ENCODE measurements at regions not wholly inside any gene's neighbourhood (a gene's known extent, or its start where the extent isn't known, plus 50 kb on each side); places are given as distances from the start of the nearest gene placed in this dataset.

- H3K27ac ChIP-seq (ENCODE audit: low read depth): no peak overlapping the region
Observed at GRCh38 chr7:43021431-43021830, 89.3 kb downstream of the MRPL32 start.

More at GRCh38 chr7:43021431-43021830, 89.3 kb downstream of the MRPL32 start:
- no peaks in the 10 kb centered on the region for H3F3A ChIP-seq (replicated peaks; ENCODE audit: low read depth)
- H3K9me2 ChIP-seq (ENCODE audit: insufficient read depth): no peaks in the 10 kb centered on the region
- Mint-ChIP-seq H3K36me3 (ENCODE audit: low read depth) (no peaks in the 10 kb centered on the region), H3K4me1 (no peaks in the 10 kb centered on the region), H3K27ac (no peak overlapping the region), H3K9me3 (no peaks in the 10 kb centered on the region), H3K4me3 (no peak overlapping the region), H3K27me3 (ENCODE audit: insufficient read depth, low read depth, poor library complexity) (no peaks in the 10 kb centered on the region)
- H3K4me1 ChIP-seq (ENCODE audit: insufficient read depth): no peaks in the 10 kb centered on the region
- peak overlapping the region; percentile 49; the same call in 1 of the 2 replicates for H2AFZ ChIP-seq
- ATAC-seq: no peak
- no peaks in the 10 kb centered on the region for H3K79me2 ChIP-seq (replicated peaks; ENCODE audit: insufficient read depth)
- no peaks in the 10 kb centered on the region for H3K27me3 ChIP-seq (ENCODE audit: insufficient read depth)
- H3K4me2 ChIP-seq: no peak overlapping the region
- H3K36me3 ChIP-seq (ENCODE audit: insufficient read depth): no peaks in the 10 kb centered on the region
- no peak for DNase-seq (ENCODE audit: low spot score)
- H4K20me1 ChIP-seq (replicated peaks; ENCODE audit: insufficient read depth): no peaks in the 10 kb centered on the region
- no peak overlapping the region for H3K4me3 ChIP-seq
- TF ChIP-seq POLR2AphosphoS5 (IDR thresholded peaks at IDR 0.05; ENCODE audit: low read depth) (no peak), ZNF114 (CRISPR knock-in tag; IDR thresholded peaks at IDR 0.05) (no peak), ZNF331 (CRISPR knock-in tag; IDR thresholded peaks at IDR 0.05; ENCODE audit: low read depth) (no peak), JUNB (IDR thresholded peaks at IDR 0.05; ENCODE audit: unreplicated experiment) (no peak), NANOG (IDR thresholded peaks at IDR 0.05; ENCODE audit: borderline replicate concordance) (no peak), REST (IDR thresholded peaks at IDR 0.05; ENCODE audit: unreplicated experiment) (no peak), ETS1 (IDR thresholded peaks at IDR 0.05) (no peak), EZH2phosphoT487 (IDR thresholded peaks at IDR 0.05; ENCODE audit: unreplicated experiment) (no peak), CTCF (conservative IDR thresholded peaks at IDR 0.05; ENCODE audit: low read depth in 2 of 2) (no peak), STAT1 (IDR thresholded peaks at IDR 0.05; ENCODE audit: unreplicated experiment) (no peak), CREB1 (CRISPR knock-in tag; IDR thresholded peaks at IDR 0.05; ENCODE audit: low read depth) (no peak)
- TF ChIP-seq, protein P1, sequence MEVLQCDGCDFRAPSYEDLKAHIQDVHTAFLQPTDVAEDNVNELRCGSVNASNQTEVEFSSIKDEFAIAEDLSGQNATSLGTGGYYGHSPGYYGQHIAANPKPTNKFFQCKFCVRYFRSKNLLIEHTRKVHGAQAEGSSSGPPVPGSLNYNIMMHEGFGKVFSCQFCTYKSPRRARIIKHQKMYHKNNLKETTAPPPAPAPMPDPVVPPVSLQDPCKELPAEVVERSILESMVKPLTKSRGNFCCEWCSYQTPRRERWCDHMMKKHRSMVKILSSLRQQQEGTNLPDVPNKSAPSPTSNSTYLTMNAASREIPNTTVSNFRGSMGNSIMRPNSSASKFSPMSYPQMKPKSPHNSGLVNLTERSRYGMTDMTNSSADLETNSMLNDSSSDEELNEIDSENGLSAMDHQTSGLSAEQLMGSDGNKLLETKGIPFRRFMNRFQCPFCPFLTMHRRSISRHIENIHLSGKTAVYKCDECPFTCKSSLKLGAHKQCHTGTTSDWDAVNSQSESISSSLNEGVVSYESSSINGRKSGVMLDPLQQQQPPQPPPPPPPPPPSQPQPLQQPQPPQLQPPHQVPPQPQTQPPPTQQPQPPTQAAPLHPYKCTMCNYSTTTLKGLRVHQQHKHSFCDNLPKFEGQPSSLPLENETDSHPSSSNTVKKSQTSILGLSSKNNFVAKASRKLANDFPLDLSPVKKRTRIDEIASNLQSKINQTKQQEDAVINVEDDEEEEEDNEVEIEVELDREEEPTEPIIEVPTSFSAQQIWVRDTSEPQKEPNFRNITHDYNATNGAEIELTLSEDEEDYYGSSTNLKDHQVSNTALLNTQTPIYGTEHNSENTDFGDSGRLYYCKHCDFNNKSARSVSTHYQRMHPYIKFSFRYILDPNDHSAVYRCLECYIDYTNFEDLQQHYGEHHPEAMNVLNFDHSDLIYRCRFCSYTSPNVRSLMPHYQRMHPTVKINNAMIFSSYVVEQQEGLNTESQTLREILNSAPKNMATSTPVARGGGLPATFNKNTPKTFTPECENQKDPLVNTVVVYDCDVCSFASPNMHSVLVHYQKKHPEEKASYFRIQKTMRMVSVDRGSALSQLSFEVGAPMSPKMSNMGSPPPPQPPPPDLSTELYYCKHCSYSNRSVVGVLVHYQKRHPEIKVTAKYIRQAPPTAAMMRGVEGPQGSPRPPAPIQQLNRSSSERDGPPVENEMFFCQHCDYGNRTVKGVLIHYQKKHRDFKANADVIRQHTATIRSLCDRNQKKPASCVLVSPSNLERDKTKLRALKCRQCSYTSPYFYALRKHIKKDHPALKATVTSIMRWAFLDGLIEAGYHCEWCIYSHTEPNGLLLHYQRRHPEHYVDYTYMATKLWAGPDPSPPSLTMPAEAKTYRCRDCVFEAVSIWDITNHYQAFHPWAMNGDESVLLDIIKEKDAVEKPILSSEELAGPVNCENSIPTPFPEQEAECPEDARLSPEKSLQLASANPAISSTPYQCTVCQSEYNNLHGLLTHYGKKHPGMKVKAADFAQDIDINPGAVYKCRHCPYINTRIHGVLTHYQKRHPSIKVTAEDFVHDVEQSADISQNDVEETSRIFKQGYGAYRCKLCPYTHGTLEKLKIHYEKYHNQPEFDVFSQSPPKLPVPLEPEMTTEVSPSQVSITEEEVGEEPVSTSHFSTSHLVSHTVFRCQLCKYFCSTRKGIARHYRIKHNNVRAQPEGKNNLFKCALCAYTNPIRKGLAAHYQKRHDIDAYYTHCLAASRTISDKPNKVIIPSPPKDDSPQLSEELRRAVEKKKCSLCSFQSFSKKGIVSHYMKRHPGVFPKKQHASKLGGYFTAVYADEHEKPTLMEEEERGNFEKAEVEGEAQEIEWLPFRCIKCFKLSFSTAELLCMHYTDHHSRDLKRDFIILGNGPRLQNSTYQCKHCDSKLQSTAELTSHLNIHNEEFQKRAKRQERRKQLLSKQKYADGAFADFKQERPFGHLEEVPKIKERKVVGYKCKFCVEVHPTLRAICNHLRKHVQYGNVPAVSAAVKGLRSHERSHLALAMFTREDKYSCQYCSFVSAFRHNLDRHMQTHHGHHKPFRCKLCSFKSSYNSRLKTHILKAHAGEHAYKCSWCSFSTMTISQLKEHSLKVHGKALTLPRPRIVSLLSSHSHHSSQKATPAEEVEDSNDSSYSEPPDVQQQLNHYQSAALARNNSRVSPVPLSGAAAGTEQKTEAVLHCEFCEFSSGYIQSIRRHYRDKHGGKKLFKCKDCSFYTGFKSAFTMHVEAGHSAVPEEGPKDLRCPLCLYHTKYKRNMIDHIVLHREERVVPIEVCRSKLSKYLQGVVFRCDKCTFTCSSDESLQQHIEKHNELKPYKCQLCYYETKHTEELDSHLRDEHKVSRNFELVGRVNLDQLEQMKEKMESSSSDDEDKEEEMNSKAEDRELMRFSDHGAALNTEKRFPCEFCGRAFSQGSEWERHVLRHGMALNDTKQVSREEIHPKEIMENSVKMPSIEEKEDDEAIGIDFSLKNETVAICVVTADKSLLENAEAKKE (CRISPR knock-in tag; IDR thresholded peaks at IDR 0.05): no peak
